H9 (cell line): ENCODE measurements at regions not wholly inside any gene's neighbourhood (a gene's known extent, or its start where the extent isn't known, plus 50 kb on each side); places are given as distances from the start of the nearest gene placed in this dataset.

Experiments
- DNase-seq: peaks from one replicate; pipeline ENCODE4 v3.0.0-alpha.2; 2017
- H2AFZ ChIP-seq: one replicate; pipeline ENCODE4 v1.6.1; 2013; ENCODE audit warnings: mild to moderate bottlenecking, low read length, control low read depth, moderate library complexity
- H2AK5ac ChIP-seq: 2 replicates; pipeline ENCODE4 v1.6.1; 2013; ENCODE audit warnings: low read length, control low read depth, mixed read lengths; ENCODE audit not compliant: insufficient read length
- H2BK120ac ChIP-seq: one replicate; pipeline ENCODE4 v1.6.1; 2013; ENCODE audit warnings: low read depth, mild to moderate bottlenecking, low read length, control low read depth, inconsistent platforms; ENCODE audit not compliant: poor library complexity, severe bottlenecking
- H2BK12ac ChIP-seq: 2 replicates; pipeline ENCODE4 v1.6.1; 2013; ENCODE audit warnings: low read length, control low read depth, mixed read lengths, low read depth; ENCODE audit not compliant: insufficient read length
- H2BK15ac ChIP-seq: 2 replicates; pipeline ENCODE4 v1.6.1; 2013; ENCODE audit warnings: low read depth, low read length, control low read depth
- H2BK20ac ChIP-seq: one replicate; pipeline ENCODE4 v1.6.1; 2013; ENCODE audit warnings: low read depth, mild to moderate bottlenecking, low read length, control low read depth, inconsistent platforms; ENCODE audit not compliant: poor library complexity, severe bottlenecking
- H2BK5ac ChIP-seq: 2 replicates; pipeline ENCODE4 v1.6.1; 2013; ENCODE audit warnings: low read length, control low read depth, mixed read lengths; ENCODE audit not compliant: insufficient read length
- H3K14ac ChIP-seq: 2 replicates; pipeline ENCODE4 v1.6.1; 2013; ENCODE audit warnings: low read length, control low read depth; ENCODE audit not compliant: insufficient read depth
- H3K18ac ChIP-seq: 2 replicates; pipeline ENCODE4 v1.6.1; 2013; ENCODE audit warnings: low read depth, mild to moderate bottlenecking, mixed read lengths, low read length, control low read depth; ENCODE audit not compliant: insufficient read length
- H3K23ac ChIP-seq: 2 replicates; pipeline ENCODE4 v1.6.1; 2013; ENCODE audit warnings: low read length, control low read depth, mixed read lengths, low read depth; ENCODE audit not compliant: insufficient read length
- H3K23me2 ChIP-seq: 2 replicates; pipeline ENCODE4 v1.6.1; 2013; ENCODE audit warnings: low read depth, mild to moderate bottlenecking, mixed read lengths, low read length, control low read depth; ENCODE audit not compliant: insufficient read length, poor library complexity, severe bottlenecking
- H3K27ac ChIP-seq: 2 replicates; pipeline ENCODE4 v1.5.1; 2013; ENCODE audit warnings: low read length, control low read depth, mixed read lengths, low read depth; ENCODE audit not compliant: insufficient read length
- H3K27me3 ChIP-seq: 2 replicates; pipeline ENCODE4 v1.6.1; 2013; ENCODE audit warnings: low read length, control low read depth, inconsistent platforms; ENCODE audit not compliant: insufficient read depth
- H3K4ac ChIP-seq: 2 replicates; pipeline ENCODE4 v1.6.1; 2013; ENCODE audit warnings: low read depth, mild to moderate bottlenecking, control low read depth, inconsistent platforms, low read length, moderate library complexity
- H3K4me1 ChIP-seq: 2 replicates; pipeline ENCODE4 v1.6.1; 2013; ENCODE audit warnings: low read length, control low read depth, inconsistent platforms; ENCODE audit not compliant: insufficient read depth
- H3K4me2 ChIP-seq: 2 replicates; pipeline ENCODE4 v1.6.1; 2013; ENCODE audit warnings: low read length, control low read depth, mixed read lengths; ENCODE audit not compliant: insufficient read length, insufficient read depth
- H3K56ac ChIP-seq: 2 replicates; pipeline ENCODE4 v1.6.1; 2013; ENCODE audit warnings: low read depth, mild to moderate bottlenecking, mixed read lengths, low read length, control low read depth; ENCODE audit not compliant: insufficient read length
- H3K79me1 ChIP-seq: 2 replicates; pipeline ENCODE4 v1.6.1; 2013; ENCODE audit warnings: low read depth, mild to moderate bottlenecking, moderate library complexity, low read length, control low read depth, inconsistent platforms; ENCODE audit not compliant: insufficient read depth, poor library complexity, severe bottlenecking
- H3K79me2 ChIP-seq: 2 replicates; pipeline ENCODE4 v1.6.1; 2013; ENCODE audit warnings: low read length, control low read depth, inconsistent platforms; ENCODE audit not compliant: insufficient read depth
- H3K9ac ChIP-seq: 2 replicates; pipeline ENCODE4 v1.6.1; 2013; ENCODE audit warnings: low read length, control low read depth, mixed read lengths; ENCODE audit not compliant: insufficient read length; ENCODE audit errors: extremely low read depth
- H3K9me3 ChIP-seq: one replicate; pipeline ENCODE4 v1.6.1; 2013; ENCODE audit warnings: low read depth, low read length, inconsistent platforms; ENCODE audit not compliant: control insufficient read depth
- H3T11ph ChIP-seq: one replicate; pipeline ENCODE4 v1.6.1; 2013; ENCODE audit warnings: mild to moderate bottlenecking, low read length, control low read depth, inconsistent platforms
- H4K20me1 ChIP-seq: one replicate; pipeline ENCODE4 v1.6.1; 2013; ENCODE audit not compliant: control insufficient read depth, insufficient read length, insufficient read depth
- H4K5ac ChIP-seq: 2 replicates; pipeline ENCODE4 v1.6.1; 2013; ENCODE audit warnings: low read depth, mild to moderate bottlenecking, mixed read lengths, low read length, control low read depth; ENCODE audit not compliant: insufficient read length
- H4K8ac ChIP-seq: replicated peaks from 2 replicates; pipeline ENCODE4 v1.6.1; 2013; ENCODE audit warnings: low read length, control low read depth, mixed read lengths, low read depth; ENCODE audit not compliant: insufficient read length
- H4K91ac ChIP-seq: 2 replicates; pipeline ENCODE4 v1.6.1; 2013; ENCODE audit warnings: low read depth, mild to moderate bottlenecking, moderate library complexity, mixed read lengths, low read length, control low read depth; ENCODE audit not compliant: insufficient read length
- H3K27ac Mint-ChIP-seq, 3 experiments: 2 replicates in 2 of 3; 3 replicates in 1 of 3; pipeline ENCODE4 v1.8.0; 2020 to 2021; ENCODE audit warnings: mixed read lengths in 3 of 3, mild to moderate bottlenecking in 1 of 3, moderate library complexity in 1 of 3
- H3K27me3 Mint-ChIP-seq: 2 replicates; pipeline ENCODE4 v1.8.0; 2021; ENCODE audit warnings: low read depth, mild to moderate bottlenecking, moderate library complexity, mixed read lengths
- H3K36me3 Mint-ChIP-seq, 3 experiments: 2 replicates in 2 of 3; 3 replicates in 1 of 3; pipeline ENCODE4 v1.8.0; 2020 to 2021; ENCODE audit warnings: low read depth in 3 of 3, mixed read lengths in 3 of 3; ENCODE audit not compliant: insufficient read depth in 1 of 3
- H3K4me1 Mint-ChIP-seq, 2 experiments: 2 replicates each; pipeline ENCODE4 v1.8.0; 2020; ENCODE audit warnings: mixed read lengths in 2 of 2
- H3K4me3 Mint-ChIP-seq, 2 experiments: 2 replicates in 1 of 2; 3 replicates in 1 of 2; pipeline ENCODE4 v1.8.0; 2020 to 2021; ENCODE audit warnings: mild to moderate bottlenecking in 2 of 2, mixed read lengths in 2 of 2, moderate library complexity in 1 of 2
- H3K9me3 Mint-ChIP-seq, 2 experiments: 2 replicates in 1 of 2; 3 replicates in 1 of 2; pipeline ENCODE4 v1.8.0; 2020; ENCODE audit warnings: mild to moderate bottlenecking in 2 of 2, mixed read lengths in 2 of 2, moderate library complexity in 1 of 2
- WGBS: extraction: QIAGEN DNeasy Blood & Tissue Kit; methylation state at CpG from one replicate; pipeline ENCODE4 v1.1.7; 2013; ENCODE audit warnings: missing lambda C conversion rate, low lambda C conversion rate, mixed read lengths; ENCODE audit not compliant: insufficient read length; ENCODE audit errors: extremely low coverage; 5-methylcytosine and 5-hydroxymethylcytosine counted together
- TF ChIP-seq, protein P1 (sequence below): fragments of 200-600 bp; sonication (generic); conservative IDR thresholded peaks from 3 replicates; pipeline ENCODE4 v1.8.0; 2021; ENCODE audit warnings: antibody characterized with exemption, mild to moderate bottlenecking

DNA sequence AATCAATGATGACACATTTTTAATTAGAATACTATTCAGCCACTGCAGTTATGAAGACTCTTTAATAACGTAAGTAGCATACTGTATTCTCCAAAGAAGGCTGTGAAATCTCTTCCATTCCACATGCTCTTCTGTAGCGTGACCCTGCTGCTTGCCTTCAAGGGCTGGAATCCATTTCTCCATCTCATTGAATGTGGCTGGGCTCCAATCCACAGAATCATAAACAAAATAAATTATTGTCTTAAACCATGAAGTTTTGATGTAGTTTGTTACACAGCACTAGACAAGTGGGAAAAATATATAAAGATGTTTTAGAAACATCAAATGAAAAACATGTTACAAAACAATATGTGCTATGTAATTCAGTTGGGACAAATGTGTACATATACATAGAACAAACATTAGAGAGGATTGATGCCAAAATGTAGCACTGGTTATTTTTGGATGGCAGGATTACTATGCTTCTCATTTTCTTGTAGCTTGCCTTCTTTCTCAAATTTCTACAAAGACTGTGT lies 410.8 kb upstream of the PODXL start:
- H2BK20ac ChIP-seq = no peak overlapping the region
- H4K8ac ChIP-seq = no peak overlapping the region
- no peak overlapping the region for H3K4ac ChIP-seq
- Mint-ChIP-seq H3K9me3 (no peaks in the 10 kb centered on the region), H3K27me3 (peaks cover 1% of the 10 kb centered on the region; the same call in 1 of the 2 replicates), H3K4me3 (no peak overlapping the region), H3K36me3 (no peaks in the 10 kb centered on the region), H3K27ac (no peak overlapping the region), H3K4me1 (0 out of 4 replicates have a peak, but pooled peaks cover 0 to 2% of the 10 kb centered on the region in 2 experiments)
- H3K9me3 ChIP-seq = no peaks in the 10 kb centered on the region
- no peak overlapping the region for H3K27ac ChIP-seq
- TF ChIP-seq, protein P1, sequence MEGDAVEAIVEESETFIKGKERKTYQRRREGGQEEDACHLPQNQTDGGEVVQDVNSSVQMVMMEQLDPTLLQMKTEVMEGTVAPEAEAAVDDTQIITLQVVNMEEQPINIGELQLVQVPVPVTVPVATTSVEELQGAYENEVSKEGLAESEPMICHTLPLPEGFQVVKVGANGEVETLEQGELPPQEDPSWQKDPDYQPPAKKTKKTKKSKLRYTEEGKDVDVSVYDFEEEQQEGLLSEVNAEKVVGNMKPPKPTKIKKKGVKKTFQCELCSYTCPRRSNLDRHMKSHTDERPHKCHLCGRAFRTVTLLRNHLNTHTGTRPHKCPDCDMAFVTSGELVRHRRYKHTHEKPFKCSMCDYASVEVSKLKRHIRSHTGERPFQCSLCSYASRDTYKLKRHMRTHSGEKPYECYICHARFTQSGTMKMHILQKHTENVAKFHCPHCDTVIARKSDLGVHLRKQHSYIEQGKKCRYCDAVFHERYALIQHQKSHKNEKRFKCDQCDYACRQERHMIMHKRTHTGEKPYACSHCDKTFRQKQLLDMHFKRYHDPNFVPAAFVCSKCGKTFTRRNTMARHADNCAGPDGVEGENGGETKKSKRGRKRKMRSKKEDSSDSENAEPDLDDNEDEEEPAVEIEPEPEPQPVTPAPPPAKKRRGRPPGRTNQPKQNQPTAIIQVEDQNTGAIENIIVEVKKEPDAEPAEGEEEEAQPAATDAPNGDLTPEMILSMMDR = no peak
- no peak overlapping the region for H2AFZ ChIP-seq
- no peak for DNase-seq
- H3K4me2 ChIP-seq = no peak overlapping the region
- no peak overlapping the region for H3K23ac ChIP-seq
- H3T11ph ChIP-seq = no peak overlapping the region
- no peak overlapping the region for H3K56ac ChIP-seq
- no peak overlapping the region for H2BK12ac ChIP-seq
- H3K79me2 ChIP-seq = no peaks in the 10 kb centered on the region
- no peaks in the 10 kb centered on the region for H3K27me3 ChIP-seq
- H4K5ac ChIP-seq = no peak overlapping the region
- H3K18ac ChIP-seq = no peak overlapping the region
- H3K79me1 ChIP-seq = no peaks in the 10 kb centered on the region
- H2BK120ac ChIP-seq = no peak overlapping the region
- H3K9ac ChIP-seq = no peak overlapping the region
- H2BK15ac ChIP-seq = no peak overlapping the region
- no peaks in the 10 kb centered on the region for H4K20me1 ChIP-seq
- WGBS = no CpG with 5 or more reads among the region's 2 CpGs
- no peak overlapping the region for H3K14ac ChIP-seq
- no peak overlapping the region for H2AK5ac ChIP-seq
- H3K4me1 ChIP-seq = peaks cover 3% of the 10 kb centered on the region; the same call in 1 of the 2 replicates
- no peak overlapping the region for H4K91ac ChIP-seq
- no peak overlapping the region for H2BK5ac ChIP-seq
- no peaks in the 10 kb centered on the region for H3K23me2 ChIP-seq
